ENCODE measurements at regions not wholly inside any gene's neighbourhood (a gene's known extent, or its start where the extent isn't known, plus 50 kb on each side); places are given as distances from the start of the nearest gene placed in this dataset.
"Not testable (repeated sequence)": the region's sequence is repeated elsewhere in the genome, so short reads cannot be mapped to it uniquely, and the experiment has no call there.

GRCh38 chr13:104522235-104523072 is 1456.2 kb upstream of the SLC10A2 start:
- Histone ChIP-seq H3K27me3 (no peaks in the 10 kb centered on the region), H3K27ac (no peak overlapping the region), H3K9me3 (replicated peaks in 1 of 3) (no peaks in the 10 kb centered on the region), H3K36me3 (replicated peaks in 1 of 2) (no peaks in the 10 kb centered on the region), H3K4me3 (no peak overlapping the region), H3K4me1 (replicated peaks in 1 of 2) (no peaks in the 10 kb centered on the region)
- DNase-seq: no peak
- WGBS, 4 donors: 88 to 96% (median 89%) methylated on average over 19 to 25 of the region's 25 CpGs
- TF ChIP-seq POLR2A (IDR thresholded peaks at IDR 0.05): no peak
- no peak for TF ChIP-seq CTCF (IDR thresholded peaks at IDR 0.05)
- intact Hi-C loops (cut with DNase I): no loop called here

- intact Hi-C loops (cut with DNase I): no loop called here
- Histone ChIP-seq H3K27me3 (no peaks in the 10 kb centered on the region), H3K4me1 (replicated peaks in 1 of 2) (no peaks in the 10 kb centered on the region), H3K36me3 (replicated peaks in 1 of 2) (no peaks in the 10 kb centered on the region), H3K9me3 (replicated peaks in 1 of 3) (no peaks in the 10 kb centered on the region), H3K27ac (no peak overlapping the region), H3K4me3 (no peak overlapping the region)
- TF ChIP-seq POLR2A (IDR thresholded peaks at IDR 0.05) (no peak), CTCF (IDR thresholded peaks at IDR 0.05) (no peak)
- WGBS, 4 donors: 81 to 91% (median 85%) methylated on average over 2 of the region's 2 CpGs
- DNase-seq: no peak
Observed at GRCh38 chr13:104510422-104510821, 1444.2 kb upstream of the SLC10A2 start.

GRCh38 chr13:104493502-104493901 is 1427.3 kb upstream of the SLC10A2 start:
- 67 to 89% (median 78%) methylated on average over 1 of the region's 1 CpG for WGBS, 4 donors
- H3K36me3 ChIP-seq (replicated peaks in 1 of 2); H3K27ac ChIP-seq; H3K4me1 ChIP-seq (replicated peaks in 1 of 2); H3K27me3 ChIP-seq; H3K4me3 ChIP-seq; intact Hi-C loops (cut with DNase I); DNase-seq; H3K9me3 ChIP-seq (replicated peaks in 1 of 3): not testable (repeated sequence)

DNA sequence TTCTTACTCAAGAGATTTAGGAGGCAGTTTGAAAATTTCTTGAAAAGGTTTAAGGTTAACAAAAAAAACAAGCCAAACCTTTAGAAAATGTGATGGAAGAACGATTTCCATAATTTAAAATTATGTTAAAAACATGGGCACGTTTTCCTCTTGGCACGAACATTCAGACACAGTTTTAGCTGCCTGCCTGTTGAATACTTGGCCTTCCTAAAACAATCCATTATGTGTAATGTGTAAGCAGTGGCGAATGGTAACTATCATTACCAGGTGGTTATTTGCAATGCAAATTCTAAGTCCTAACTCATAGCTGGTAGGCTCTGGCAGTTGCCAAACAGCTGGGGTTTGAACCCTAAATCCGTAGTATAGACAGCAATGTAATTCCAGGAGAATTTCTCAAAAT is 1425.7 kb upstream of the SLC10A2 start:
- H3K27me3 ChIP-seq: no peaks in the 10 kb centered on the region
- DNase-seq: no peak
- no peak overlapping the region for H3K27ac ChIP-seq
- no peaks in the 10 kb centered on the region for H3K9me3 ChIP-seq (replicated peaks in 1 of 3)
- 69 to 75% (median 73%) methylated on average over 5 of the region's 5 CpGs for WGBS, 4 donors
- intact Hi-C loops (cut with DNase I): no loop called here
- H3K36me3 ChIP-seq (replicated peaks in 1 of 2): no peaks in the 10 kb centered on the region
- TF ChIP-seq POLR2A (IDR thresholded peaks at IDR 0.05) (no peak), CTCF (IDR thresholded peaks at IDR 0.05) (no peak)
- H3K4me1 ChIP-seq (replicated peaks in 1 of 2): no peaks in the 10 kb centered on the region
- no peak overlapping the region for H3K4me3 ChIP-seq

DNA sequence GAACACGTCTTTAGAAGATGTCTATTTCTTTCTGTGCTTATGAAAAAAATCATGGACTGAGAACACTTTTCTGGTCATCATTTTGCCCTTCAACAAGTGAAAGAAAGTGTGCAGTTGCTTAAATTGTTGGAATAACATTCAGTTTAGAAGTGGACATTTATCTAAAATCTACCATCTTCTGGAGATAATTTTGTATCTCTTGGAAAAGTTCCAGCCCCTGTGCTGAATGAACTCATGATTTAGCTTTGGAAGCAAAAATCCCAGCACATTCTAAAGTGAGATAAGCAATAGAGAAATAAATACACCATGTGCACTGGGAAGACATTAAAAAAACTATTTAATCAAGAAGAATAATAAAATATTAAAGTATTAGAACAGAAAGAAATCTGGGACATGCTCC is 1420.8 kb upstream of the SLC10A2 start:
- intact Hi-C loops (cut with DNase I): no loop called here
- 17 to 37% (median 31%) methylated on average over 1 of the region's 1 CpG for whole genome bisulfite sequencing, 4 donors

More for the DNA sequence above, 1420.8 kb upstream of the SLC10A2 start:
- DNase-seq: no peak
- Histone ChIP-seq H3K4me3 (no peak overlapping the region), H3K36me3 (replicated peaks in 1 of 2) (no peaks in the 10 kb centered on the region), H3K27me3 (no peaks in the 10 kb centered on the region), H3K4me1 (replicated peaks in 1 of 2) (peaks cover 0 to 3% of the 10 kb centered on the region in 2 donors), H3K9me3 (replicated peaks in 1 of 3) (no peaks in the 10 kb centered on the region), H3K27ac (no peak overlapping the region)
- TF ChIP-seq CTCF (IDR thresholded peaks at IDR 0.05) (no peak), POLR2A (IDR thresholded peaks at IDR 0.05) (no peak)
